DMS153 (cell line): ENCODE measurements at regions not wholly inside any gene's neighbourhood (a gene's known extent, or its start where the extent isn't known, plus 50 kb on each side); places are given as distances from the start of the nearest gene placed in this dataset.
"Not testable (repeated sequence)": the region's sequence is repeated elsewhere in the genome, so short reads cannot be mapped to it uniquely, and the experiment has no call there.

ENCODE experiments used
- DNase-seq: peaks from one replicate; lab custom pipeline; 2025; lab: John Stamatoyannopoulos, UW

DNA sequence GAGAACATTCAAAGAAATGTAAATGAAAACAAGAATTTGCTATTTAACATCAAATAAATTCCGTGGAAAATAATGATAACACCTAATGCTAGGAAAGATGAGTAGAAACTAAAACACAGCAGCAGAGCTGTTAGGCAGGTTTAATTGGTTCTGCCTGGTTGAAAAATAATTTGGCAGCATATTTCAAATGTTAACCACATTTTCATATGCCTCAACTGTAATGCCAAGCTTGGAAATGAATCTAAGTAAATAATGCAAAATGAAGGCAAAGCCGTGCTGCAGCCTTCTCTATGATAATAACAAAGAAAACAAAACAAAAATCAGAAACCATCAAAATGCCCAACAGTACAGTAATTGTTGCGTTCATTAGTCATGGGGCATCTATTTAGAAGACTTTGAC, 79.9 kb upstream of the MSX2 start:
- DNase-seq = no peak

- no peak for DNase-seq
Observed at GRCh38 chr5:174644923-174645322, 79.5 kb upstream of the MSX2 start.

- no peak for DNase-seq
Observed at GRCh38 chr5:174645677-174646076, 78.7 kb upstream of the MSX2 start.

DNA sequence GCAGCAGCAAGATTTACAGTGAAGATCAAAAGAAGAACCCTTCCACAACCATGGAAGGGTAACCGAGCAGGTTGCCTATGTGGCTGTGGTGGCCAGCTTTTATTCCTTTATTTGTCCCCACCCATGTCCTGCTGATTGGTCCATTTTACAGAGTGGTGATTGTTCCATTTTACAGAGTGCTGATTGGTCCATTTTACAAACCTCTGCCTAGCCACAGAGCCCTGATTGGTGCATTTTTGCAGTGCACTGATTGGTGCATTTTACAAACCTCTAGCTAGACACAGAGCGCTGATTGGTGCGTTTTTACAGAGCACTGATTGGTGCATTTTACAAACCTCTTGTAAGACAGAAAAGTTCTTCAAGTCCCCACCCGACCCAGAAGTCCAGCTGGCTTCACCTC, 75.8 kb upstream of the MSX2 start:
- not testable (repeated sequence) for DNase-seq

DNA sequence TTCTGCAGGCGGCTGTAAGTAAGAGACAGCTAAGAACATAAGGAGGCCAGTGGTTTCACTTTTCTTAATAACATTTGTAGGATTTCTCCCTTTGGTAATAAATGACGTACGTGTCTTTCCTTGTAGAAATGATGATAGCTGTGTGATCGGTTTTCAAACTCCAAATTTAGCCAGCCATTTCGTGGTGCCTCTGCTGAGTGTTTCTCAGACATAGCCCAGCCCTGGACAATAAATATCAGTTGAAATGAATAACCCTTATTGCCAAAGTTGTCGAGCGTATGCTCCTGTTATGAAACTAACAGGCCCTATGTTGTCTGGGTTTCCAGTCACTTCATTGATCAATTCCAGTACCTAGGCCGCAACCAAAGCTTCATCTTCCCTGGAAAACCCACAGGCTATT, 75.0 kb upstream of the MSX2 start:
- DNase-seq = no peak

GRCh38 chr5:174654442-174654841, 69.9 kb upstream of the MSX2 start:
- no peak for DNase-seq

DNA sequence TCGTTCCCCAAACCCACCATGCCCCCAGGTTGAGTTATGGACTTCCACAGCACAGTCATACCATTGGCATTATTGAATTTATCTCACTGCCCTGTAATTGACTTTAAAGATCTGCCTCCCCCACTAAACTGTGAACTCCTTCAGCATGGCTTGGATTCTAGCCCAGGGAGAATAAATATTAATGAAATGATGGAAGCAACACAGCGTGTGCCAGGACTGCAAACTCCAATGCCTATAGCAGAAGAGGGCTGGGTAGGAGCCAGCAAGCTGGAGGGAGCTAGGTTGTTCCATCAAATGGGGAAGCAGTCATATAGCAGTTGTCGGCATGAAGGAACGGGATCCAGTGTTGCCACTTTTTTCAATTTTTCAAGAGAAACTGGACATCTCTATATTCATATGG, 69.0 kb upstream of the MSX2 start:
- no peak for DNase-seq

- no peak for DNase-seq
Observed at GRCh38 chr5:174664180-174664850, 60.1 kb upstream of the MSX2 start.

- DNase-seq = no peak
Observed at GRCh38 chr5:174665347-174665746, 59.0 kb upstream of the MSX2 start.

DNA sequence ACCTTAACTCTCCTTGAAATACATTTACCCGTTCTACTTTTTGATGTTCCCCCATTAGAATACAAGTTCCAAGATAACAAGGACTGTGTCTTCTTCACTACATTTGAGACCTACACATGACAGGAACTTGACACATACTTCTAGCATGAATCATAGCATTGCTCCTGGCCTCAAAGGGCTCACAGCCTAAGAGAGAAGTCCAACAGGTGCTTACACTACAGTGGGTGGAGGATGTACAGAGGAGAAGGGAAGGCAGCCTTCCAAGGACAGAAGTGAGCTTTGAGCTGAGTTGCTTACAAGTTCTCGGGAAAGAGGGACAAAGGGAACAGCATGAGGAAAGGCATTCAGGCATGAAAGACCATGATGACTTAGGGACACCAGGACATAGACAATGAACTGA, 56.9 kb upstream of the MSX2 start:
- no peak for DNase-seq

GRCh38 chr5:174668349-174668748, 56.0 kb upstream of the MSX2 start:
- DNase-seq = no peak
